ENCODE measurements at regions not wholly inside any gene's neighbourhood (a gene's known extent, or its start where the extent isn't known, plus 50 kb on each side); places are given as distances from the start of the nearest gene placed in this dataset.
A peak's percentile ranks its signal among the peaks of the same experiment; 100 is the strongest.
"Not testable (repeated sequence)": the region's sequence is repeated elsewhere in the genome, so short reads cannot be mapped to it uniquely, and the experiment has no call there.

DNA sequence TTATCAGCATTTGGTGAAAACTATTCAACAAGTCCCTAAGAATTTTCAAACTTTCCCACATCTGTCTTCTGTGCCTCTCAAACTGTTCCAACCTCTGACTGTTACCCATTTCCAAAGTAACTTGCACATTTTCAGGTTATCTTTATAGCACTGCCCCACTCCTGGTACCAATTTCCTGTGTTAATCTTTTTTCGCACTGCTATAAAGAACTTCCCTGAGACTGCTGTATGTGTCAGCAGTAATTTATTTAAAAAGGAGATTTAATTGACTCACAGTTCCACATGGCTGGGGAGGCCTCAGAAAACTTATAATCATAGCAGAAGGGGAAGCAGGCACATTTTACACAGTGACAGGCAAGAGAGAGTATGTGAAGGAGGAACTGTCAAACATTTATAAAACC is 310.9 kb upstream of the SLITRK3 start:
- no peak for DNase-seq (ENCODE audit: low read depth)
- TF ChIP-seq, protein P1, sequence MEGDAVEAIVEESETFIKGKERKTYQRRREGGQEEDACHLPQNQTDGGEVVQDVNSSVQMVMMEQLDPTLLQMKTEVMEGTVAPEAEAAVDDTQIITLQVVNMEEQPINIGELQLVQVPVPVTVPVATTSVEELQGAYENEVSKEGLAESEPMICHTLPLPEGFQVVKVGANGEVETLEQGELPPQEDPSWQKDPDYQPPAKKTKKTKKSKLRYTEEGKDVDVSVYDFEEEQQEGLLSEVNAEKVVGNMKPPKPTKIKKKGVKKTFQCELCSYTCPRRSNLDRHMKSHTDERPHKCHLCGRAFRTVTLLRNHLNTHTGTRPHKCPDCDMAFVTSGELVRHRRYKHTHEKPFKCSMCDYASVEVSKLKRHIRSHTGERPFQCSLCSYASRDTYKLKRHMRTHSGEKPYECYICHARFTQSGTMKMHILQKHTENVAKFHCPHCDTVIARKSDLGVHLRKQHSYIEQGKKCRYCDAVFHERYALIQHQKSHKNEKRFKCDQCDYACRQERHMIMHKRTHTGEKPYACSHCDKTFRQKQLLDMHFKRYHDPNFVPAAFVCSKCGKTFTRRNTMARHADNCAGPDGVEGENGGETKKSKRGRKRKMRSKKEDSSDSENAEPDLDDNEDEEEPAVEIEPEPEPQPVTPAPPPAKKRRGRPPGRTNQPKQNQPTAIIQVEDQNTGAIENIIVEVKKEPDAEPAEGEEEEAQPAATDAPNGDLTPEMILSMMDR (conservative IDR thresholded peaks at IDR 0.05; ENCODE audit: low read length) = no peak

DNA sequence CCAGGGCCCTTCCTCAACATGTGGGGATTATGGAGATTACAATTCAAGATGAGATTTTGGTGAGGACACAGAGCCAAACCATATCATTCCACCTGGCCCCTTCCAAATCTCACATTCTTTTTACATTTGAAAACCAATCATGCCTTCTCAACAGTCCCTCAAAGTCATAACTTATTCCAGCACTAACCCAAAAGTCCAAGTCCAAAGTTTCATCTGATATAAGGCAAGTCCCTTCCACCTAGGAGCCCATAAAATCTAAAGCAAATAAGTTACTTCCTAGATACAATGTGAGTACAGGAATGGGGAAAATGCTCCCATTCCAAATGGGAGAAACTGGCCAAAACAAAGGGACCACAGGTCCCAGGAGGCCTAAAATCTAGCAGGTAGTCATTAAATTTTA is 309.5 kb upstream of the SLITRK3 start:
- DNase-seq (ENCODE audit: low read depth) = no peak
- TF ChIP-seq, protein P1 (conservative IDR thresholded peaks at IDR 0.05; ENCODE audit: low read length) = no peak
- no peak overlapping the region for H3K4me3 ChIP-seq (ENCODE audit: low read length)

More for the DNA sequence above, 310.9 kb upstream of the SLITRK3 start:
- no peak overlapping the region for H3K4me3 ChIP-seq (ENCODE audit: low read length)

DNA sequence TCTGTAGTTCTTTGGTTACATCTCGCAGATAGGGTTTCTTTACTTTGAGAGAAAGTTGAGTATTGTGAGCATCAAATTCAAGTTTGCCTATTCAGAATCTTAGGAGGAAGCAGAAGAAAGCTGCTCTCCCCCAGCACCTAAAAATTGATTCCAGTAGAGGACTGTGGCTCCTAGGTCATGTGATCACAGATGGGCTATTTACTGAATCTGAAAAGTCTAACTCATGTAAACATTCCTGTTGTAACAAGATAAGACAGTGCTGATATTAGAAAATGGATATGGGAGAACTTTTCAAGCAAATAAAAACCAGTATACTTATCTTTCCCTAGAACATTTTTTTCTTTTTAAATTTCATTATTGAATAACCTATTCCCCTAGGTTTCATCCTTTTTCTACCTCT is 308.4 kb upstream of the SLITRK3 start:
- no peak overlapping the region for H3K4me3 ChIP-seq (ENCODE audit: low read length)
- TF ChIP-seq, protein P1 (conservative IDR thresholded peaks at IDR 0.05; ENCODE audit: low read length) = no peak
- no peak for DNase-seq (ENCODE audit: low read depth)

DNA sequence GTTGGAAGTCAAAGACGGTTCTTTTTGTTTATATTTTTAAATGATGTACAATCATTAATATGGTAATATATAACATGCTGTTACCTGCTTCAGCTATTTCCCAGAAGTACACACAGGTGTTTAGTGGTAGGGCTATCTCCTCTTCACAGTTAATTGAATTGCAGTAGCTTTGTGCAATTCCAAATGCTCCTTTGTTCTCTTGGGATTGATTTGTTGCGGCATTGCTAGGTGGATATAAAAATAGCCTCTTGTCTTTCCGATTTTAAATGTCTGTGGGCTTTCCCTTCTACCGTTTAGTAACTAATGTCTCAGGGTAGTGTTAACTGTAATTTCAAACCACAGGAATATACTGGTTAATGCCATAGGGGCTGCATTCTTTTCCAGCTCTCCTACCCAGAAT is 307.6 kb upstream of the SLITRK3 start:
- TF ChIP-seq, protein P1 (conservative IDR thresholded peaks at IDR 0.05; ENCODE audit: low read length) = no peak
- no peak overlapping the region for H3K4me3 ChIP-seq (ENCODE audit: low read length)
- DNase-seq (ENCODE audit: low read depth) = no peak

DNA sequence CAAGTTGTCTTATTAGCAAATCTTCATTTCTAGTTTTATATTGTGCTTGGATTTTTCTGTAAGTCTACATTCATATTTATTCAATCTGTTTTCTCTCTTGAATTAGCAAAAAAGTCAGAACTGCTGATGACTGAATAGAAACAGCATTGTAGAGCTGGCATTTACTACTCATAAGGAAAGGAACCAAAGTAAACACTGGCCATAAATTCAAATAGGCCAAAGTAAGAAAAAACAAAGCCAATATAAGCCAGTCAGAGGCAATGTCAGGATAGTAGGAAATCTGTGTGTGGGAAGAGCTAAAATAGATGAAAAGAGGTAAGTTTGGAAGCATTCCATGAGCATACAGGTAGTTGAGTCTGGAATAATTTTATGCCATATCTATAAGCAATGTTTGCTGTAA is 307.2 kb upstream of the SLITRK3 start:
- H3K4me3 ChIP-seq (ENCODE audit: low read length) = no peak overlapping the region
- TF ChIP-seq, protein P1 (conservative IDR thresholded peaks at IDR 0.05; ENCODE audit: low read length) = no peak
- no peak for DNase-seq (ENCODE audit: low read depth)

DNA sequence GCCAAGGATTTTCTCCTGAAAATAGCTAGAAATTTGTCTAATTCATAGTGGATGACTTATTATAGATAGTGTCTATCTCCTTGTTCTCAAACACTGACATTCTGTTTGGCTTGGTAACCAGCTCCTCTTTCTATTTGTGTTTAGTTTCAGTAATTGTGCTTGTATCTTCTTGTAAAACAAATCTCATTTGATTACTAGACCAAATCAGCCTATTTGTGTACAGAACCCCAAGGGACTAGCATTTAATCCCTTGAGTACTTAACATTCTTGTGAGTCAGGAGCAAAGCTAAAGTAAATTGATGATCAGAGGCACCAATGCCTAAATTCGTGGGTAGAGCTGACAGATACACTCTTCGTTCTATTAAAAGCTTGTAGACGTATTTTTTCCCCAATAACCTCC is 306.5 kb upstream of the SLITRK3 start:
- DNase-seq (ENCODE audit: low read depth) = no peak
- no peak overlapping the region for H3K4me3 ChIP-seq (ENCODE audit: low read length)
- TF ChIP-seq, protein P1 (conservative IDR thresholded peaks at IDR 0.05; ENCODE audit: low read length) = no peak

DNA sequence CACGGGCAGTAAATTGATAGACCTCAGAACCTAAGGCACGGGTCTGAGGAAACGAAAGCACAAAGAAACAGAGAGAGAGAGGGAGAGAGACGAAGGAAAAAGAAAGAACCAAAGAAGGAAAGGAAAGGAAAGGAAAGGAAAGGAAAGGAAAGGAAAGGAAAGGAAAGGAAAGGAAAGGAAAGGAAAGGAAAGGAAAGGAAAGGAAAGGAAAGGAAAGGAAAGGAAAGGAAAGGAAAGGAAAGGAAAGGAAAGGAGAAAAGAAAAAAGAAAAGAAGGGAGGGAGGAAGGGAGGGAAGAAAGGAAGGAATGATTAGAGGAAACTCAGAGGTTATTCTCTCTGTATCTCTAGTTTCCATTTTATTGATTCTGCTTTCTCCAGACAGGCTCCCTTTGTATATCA is 302.6 kb upstream of the SLITRK3 start:
- H3K4me3 ChIP-seq (ENCODE audit: low read length); DNase-seq (ENCODE audit: low read depth): not testable (repeated sequence)

DNA sequence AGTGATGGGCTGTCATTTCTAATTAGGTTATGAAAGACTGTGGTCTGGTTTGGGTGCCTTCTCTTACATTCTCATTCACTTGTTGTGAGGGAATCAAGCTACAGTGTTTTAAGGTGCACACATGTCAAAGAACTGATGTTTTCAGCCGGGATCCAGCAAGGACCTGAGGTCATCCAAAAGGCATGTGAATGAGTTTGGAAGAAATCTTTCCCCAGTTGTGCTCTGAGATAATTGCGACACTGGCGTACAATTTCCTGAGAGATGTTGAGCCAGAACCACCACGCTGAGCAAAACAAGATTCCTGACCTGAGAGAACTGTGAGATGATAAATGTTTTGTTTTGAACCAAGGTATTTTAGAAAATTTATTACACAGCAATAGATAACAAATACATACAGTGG is 295.3 kb upstream of the SLITRK3 start:
- DNase-seq (ENCODE audit: low read depth) = peak; percentile 0
- TF ChIP-seq, protein P1 (conservative IDR thresholded peaks at IDR 0.05; ENCODE audit: low read length) = no peak
- no peak overlapping the region for H3K4me3 ChIP-seq (ENCODE audit: low read length)

Data from AG10803 (cell line).